ENCODE measurements at regions not wholly inside any gene's neighbourhood (a gene's known extent, or its start where the extent isn't known, plus 50 kb on each side); places are given as distances from the start of the nearest gene placed in this dataset.

- Histone ChIP-seq H3K9me3 (ENCODE audit: low read depth, low read length) (no peaks in the 10 kb centered on the region), H3K27me3 (ENCODE audit: insufficient read depth, low read length) (peaks cover 64% of the 10 kb centered on the region), H3K36me3 (ENCODE audit: insufficient read depth, low read length) (no peaks in the 10 kb centered on the region), H3K27ac (ENCODE audit: low read depth, low read length) (no peak overlapping the region), H3K4me3 (ENCODE audit: insufficient read depth, low read length) (no peak overlapping the region), H3K4me1 (ENCODE audit: insufficient read depth, low read length) (no peaks in the 10 kb centered on the region), H2AFZ (ENCODE audit: low read length) (no peak overlapping the region), H3K79me2 (ENCODE audit: insufficient read depth, low read length) (no peaks in the 10 kb centered on the region), H3K4me2 (ENCODE audit: insufficient read depth, low read length) (no peak overlapping the region), H4K20me1 (ENCODE audit: insufficient read depth, low read length) (no peaks in the 10 kb centered on the region)
- DNase-seq (ENCODE audit: insufficient read length, low spot score, missing footprints): no peak
- TF ChIP-seq, protein P1, sequence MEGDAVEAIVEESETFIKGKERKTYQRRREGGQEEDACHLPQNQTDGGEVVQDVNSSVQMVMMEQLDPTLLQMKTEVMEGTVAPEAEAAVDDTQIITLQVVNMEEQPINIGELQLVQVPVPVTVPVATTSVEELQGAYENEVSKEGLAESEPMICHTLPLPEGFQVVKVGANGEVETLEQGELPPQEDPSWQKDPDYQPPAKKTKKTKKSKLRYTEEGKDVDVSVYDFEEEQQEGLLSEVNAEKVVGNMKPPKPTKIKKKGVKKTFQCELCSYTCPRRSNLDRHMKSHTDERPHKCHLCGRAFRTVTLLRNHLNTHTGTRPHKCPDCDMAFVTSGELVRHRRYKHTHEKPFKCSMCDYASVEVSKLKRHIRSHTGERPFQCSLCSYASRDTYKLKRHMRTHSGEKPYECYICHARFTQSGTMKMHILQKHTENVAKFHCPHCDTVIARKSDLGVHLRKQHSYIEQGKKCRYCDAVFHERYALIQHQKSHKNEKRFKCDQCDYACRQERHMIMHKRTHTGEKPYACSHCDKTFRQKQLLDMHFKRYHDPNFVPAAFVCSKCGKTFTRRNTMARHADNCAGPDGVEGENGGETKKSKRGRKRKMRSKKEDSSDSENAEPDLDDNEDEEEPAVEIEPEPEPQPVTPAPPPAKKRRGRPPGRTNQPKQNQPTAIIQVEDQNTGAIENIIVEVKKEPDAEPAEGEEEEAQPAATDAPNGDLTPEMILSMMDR (IDR thresholded peaks at IDR 0.05; ENCODE audit: extremely low read depth, low read depth, low read length): no peak
Observed at GRCh38 chr9:126058011-126058531, 268.6 kb upstream of the MVB12B start.

GRCh38 chr9:126058591-126058990 lies 268.0 kb upstream of the MVB12B start:
- H3K27ac ChIP-seq (ENCODE audit: low read depth, low read length): no peak overlapping the region
- no peaks in the 10 kb centered on the region for H4K20me1 ChIP-seq (ENCODE audit: insufficient read depth, low read length)
- H3K27me3 ChIP-seq (ENCODE audit: insufficient read depth, low read length): peaks cover 59% of the 10 kb centered on the region
- no peak overlapping the region for H3K4me3 ChIP-seq (ENCODE audit: insufficient read depth, low read length)
- DNase-seq (ENCODE audit: insufficient read length, low spot score, missing footprints): no peak
- TF ChIP-seq, protein P1 (IDR thresholded peaks at IDR 0.05; ENCODE audit: extremely low read depth, low read depth, low read length): no peak
- no peaks in the 10 kb centered on the region for H3K9me3 ChIP-seq (ENCODE audit: low read depth, low read length)
- no peaks in the 10 kb centered on the region for H3K36me3 ChIP-seq (ENCODE audit: insufficient read depth, low read length)
- no peak overlapping the region for H2AFZ ChIP-seq (ENCODE audit: low read length)
- no peaks in the 10 kb centered on the region for H3K4me1 ChIP-seq (ENCODE audit: insufficient read depth, low read length)
- no peak overlapping the region for H3K4me2 ChIP-seq (ENCODE audit: insufficient read depth, low read length)
- no peaks in the 10 kb centered on the region for H3K79me2 ChIP-seq (ENCODE audit: insufficient read depth, low read length)

DNA sequence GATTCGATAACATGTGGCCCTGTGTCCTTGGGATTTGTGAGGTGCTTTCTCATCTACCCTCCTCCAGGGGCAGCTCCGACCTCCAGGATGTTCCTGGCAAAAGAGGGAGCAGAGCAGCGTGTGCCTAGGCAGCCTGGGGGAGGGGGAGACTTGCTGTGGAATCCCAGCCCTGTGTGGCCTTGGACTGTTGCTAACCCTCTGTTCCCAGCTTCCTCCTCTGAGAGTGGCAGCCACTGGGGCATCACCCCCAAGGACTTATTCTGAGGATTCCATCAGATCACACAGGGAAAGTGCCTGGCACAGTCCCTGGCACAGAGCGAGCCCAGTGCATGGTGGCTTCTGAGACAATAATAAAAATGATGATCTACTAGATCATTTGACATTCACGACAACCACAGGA lies 265.1 kb upstream of the MVB12B start:
- H3K27ac ChIP-seq (ENCODE audit: low read depth, low read length): no peak overlapping the region
- no peaks in the 10 kb centered on the region for H3K4me1 ChIP-seq (ENCODE audit: insufficient read depth, low read length)
- no peaks in the 10 kb centered on the region for H4K20me1 ChIP-seq (ENCODE audit: insufficient read depth, low read length)
- H3K4me2 ChIP-seq (ENCODE audit: insufficient read depth, low read length): no peak overlapping the region
- no peak overlapping the region for H3K4me3 ChIP-seq (ENCODE audit: insufficient read depth, low read length)
- no peaks in the 10 kb centered on the region for H3K79me2 ChIP-seq (ENCODE audit: insufficient read depth, low read length)
- no peak for DNase-seq (ENCODE audit: insufficient read length, low spot score, missing footprints)
- no peaks in the 10 kb centered on the region for H3K9me3 ChIP-seq (ENCODE audit: low read depth, low read length)
- H2AFZ ChIP-seq (ENCODE audit: low read length): no peak overlapping the region
- no peaks in the 10 kb centered on the region for H3K36me3 ChIP-seq (ENCODE audit: insufficient read depth, low read length)
- peaks cover 36% of the 10 kb centered on the region for H3K27me3 ChIP-seq (ENCODE audit: insufficient read depth, low read length)
- TF ChIP-seq, protein P1 (IDR thresholded peaks at IDR 0.05; ENCODE audit: extremely low read depth, low read depth, low read length): no peak

DNA sequence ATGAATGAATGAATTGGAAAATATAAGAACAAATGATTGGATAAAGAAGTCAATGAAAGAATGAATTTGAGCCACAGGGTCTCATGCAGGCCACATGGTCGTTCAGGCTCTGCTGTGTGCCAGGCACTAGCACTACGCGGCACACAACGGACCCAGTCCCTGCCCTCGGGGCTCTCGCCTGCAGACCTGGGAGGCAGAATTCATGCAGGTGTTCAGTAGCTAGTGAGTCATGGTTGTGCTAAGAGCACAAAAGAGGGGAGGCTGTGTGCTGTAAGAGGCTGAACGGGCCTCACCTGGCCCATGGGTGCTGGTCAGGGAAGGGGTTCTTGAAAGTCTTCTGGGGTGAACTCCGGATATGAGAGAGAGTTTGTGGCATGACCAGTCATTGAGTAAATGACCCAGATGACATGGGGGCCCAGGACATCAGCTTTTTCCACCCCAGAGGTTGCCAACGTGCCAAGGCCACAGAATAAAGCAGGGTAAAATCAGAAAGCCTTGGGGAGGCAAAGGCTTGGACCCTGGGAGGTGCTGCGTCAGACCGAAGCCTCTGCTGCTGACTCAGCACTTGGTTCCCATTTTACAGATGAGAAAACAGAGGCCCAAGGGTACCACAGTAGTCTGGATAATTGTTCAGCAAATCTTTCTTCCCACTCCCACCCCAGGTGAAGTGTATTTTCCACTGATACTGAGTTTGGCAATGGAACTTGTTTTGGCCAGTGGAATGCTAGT lies 264.3 kb upstream of the MVB12B start:
- no peaks in the 10 kb centered on the region for H3K79me2 ChIP-seq (ENCODE audit: insufficient read depth, low read length)
- no peak overlapping the region for H3K4me2 ChIP-seq (ENCODE audit: insufficient read depth, low read length)
- H3K4me3 ChIP-seq (ENCODE audit: insufficient read depth, low read length): no peak overlapping the region
- H3K27ac ChIP-seq (ENCODE audit: low read depth, low read length): no peak overlapping the region
- peaks cover 33% of the 10 kb centered on the region for H3K27me3 ChIP-seq (ENCODE audit: insufficient read depth, low read length)
- TF ChIP-seq, protein P1 (IDR thresholded peaks at IDR 0.05; ENCODE audit: extremely low read depth, low read depth, low read length): no peak
- no peak for DNase-seq (ENCODE audit: insufficient read length, low spot score, missing footprints)
- H3K9me3 ChIP-seq (ENCODE audit: low read depth, low read length): no peaks in the 10 kb centered on the region
- no peaks in the 10 kb centered on the region for H3K36me3 ChIP-seq (ENCODE audit: insufficient read depth, low read length)
- H4K20me1 ChIP-seq (ENCODE audit: insufficient read depth, low read length): no peaks in the 10 kb centered on the region
- H3K4me1 ChIP-seq (ENCODE audit: insufficient read depth, low read length): no peaks in the 10 kb centered on the region
- no peak overlapping the region for H2AFZ ChIP-seq (ENCODE audit: low read length)

All from osteoblast (primary cell).